ENCODE measurements at regions not wholly inside any gene's neighbourhood (a gene's known extent, or its start where the extent isn't known, plus 50 kb on each side); places are given as distances from the start of the nearest gene placed in this dataset.

- Mint-ChIP-seq H3K27ac (no peak overlapping the region), H3K9me3 (peaks cover 0 to under 1% of the 10 kb centered on the region in 2 donors), H3K27me3 (ENCODE audit: low read depth in 2 of 2) (no peaks in the 10 kb centered on the region), H3K4me3 (no peak overlapping the region), H3K36me3 (no peaks in the 10 kb centered on the region), H3K4me1 (no peaks in the 10 kb centered on the region)
- intact Hi-C loops (cut with micrococcal nuclease) = no loop called here
- WGBS (ENCODE audit: insufficient coverage) = 5% methylated on average over 2 of the region's 6 CpGs
- Histone ChIP-seq H3K36me3 (ENCODE audit: control insufficient read depth, insufficient read depth, low read length) (no peaks in the 10 kb centered on the region), H3K4me1 (ENCODE audit: control insufficient read depth, insufficient read depth, low read length) (no peaks in the 10 kb centered on the region), H3K4me3 (ENCODE audit: low read length) (no peak overlapping the region), H3K27me3 (ENCODE audit: control insufficient read depth, insufficient read depth, low read length) (no peaks in the 10 kb centered on the region), H3K27ac (ENCODE audit: low read length) (no peak overlapping the region), H3K9me3 (ENCODE audit: control insufficient read depth, insufficient read depth, low read length) (no peaks in the 10 kb centered on the region)
- peak; percentile 71 for TF ChIP-seq CTCF (IDR thresholded peaks at IDR 0.05)
- DNase-seq = peak in 1 of 2 donors; percentile 61
- no peak for ATAC-seq
Observed at GRCh38 chr4:157992038-157992705, 180.7 kb downstream of the GASK1B start.

- ATAC-seq (no peak), DNase-seq (no peak)
- H3K27ac ChIP-seq (ENCODE audit: low read length) = no peak overlapping the region
- intact Hi-C loops (cut with micrococcal nuclease) = no loop called here
- no peak for TF ChIP-seq CTCF (IDR thresholded peaks at IDR 0.05)
- WGBS (ENCODE audit: insufficient coverage) = 85% methylated on average over 2 of the region's 2 CpGs
- H3K36me3 Mint-ChIP-seq = no peaks in the 10 kb centered on the region
- H3K36me3 ChIP-seq (ENCODE audit: control insufficient read depth, insufficient read depth, low read length) = no peaks in the 10 kb centered on the region
- H3K4me1 Mint-ChIP-seq = no peaks in the 10 kb centered on the region
- peaks cover 0 to 2% of the 10 kb centered on the region in 2 donors for H3K9me3 Mint-ChIP-seq
- no peaks in the 10 kb centered on the region for H3K4me1 ChIP-seq (ENCODE audit: control insufficient read depth, insufficient read depth, low read length)
- no peaks in the 10 kb centered on the region for H3K27me3 ChIP-seq (ENCODE audit: control insufficient read depth, insufficient read depth, low read length)
- H3K9me3 ChIP-seq (ENCODE audit: control insufficient read depth, insufficient read depth, low read length) = no peaks in the 10 kb centered on the region
- no peak overlapping the region for H3K27ac Mint-ChIP-seq
- no peak overlapping the region for H3K4me3 ChIP-seq (ENCODE audit: low read length)
- no peak overlapping the region for H3K4me3 Mint-ChIP-seq
- H3K27me3 Mint-ChIP-seq (ENCODE audit: low read depth in 2 of 2) = no peaks in the 10 kb centered on the region
Observed at GRCh38 chr4:157988641-157989040, 184.2 kb downstream of the GASK1B start.

GRCh38 chr4:157984285-157984911 lies 188.4 kb downstream of the GASK1B start:
- Mint-ChIP-seq H3K27ac (no peak overlapping the region), H3K4me3 (no peak overlapping the region), H3K36me3 (no peaks in the 10 kb centered on the region), H3K27me3 (ENCODE audit: low read depth in 2 of 2) (no peaks in the 10 kb centered on the region), H3K9me3 (peaks cover 0 to 7% of the 10 kb centered on the region in 2 donors), H3K4me1 (no peaks in the 10 kb centered on the region)
- intact Hi-C loops (cut with micrococcal nuclease) = no loop called here
- Histone ChIP-seq H3K9me3 (ENCODE audit: control insufficient read depth, insufficient read depth, low read length) (no peaks in the 10 kb centered on the region), H3K36me3 (ENCODE audit: control insufficient read depth, insufficient read depth, low read length) (no peaks in the 10 kb centered on the region), H3K27ac (ENCODE audit: low read length) (no peak overlapping the region), H3K27me3 (ENCODE audit: control insufficient read depth, insufficient read depth, low read length) (no peaks in the 10 kb centered on the region), H3K4me3 (ENCODE audit: low read length) (no peak overlapping the region), H3K4me1 (ENCODE audit: control insufficient read depth, insufficient read depth, low read length) (no peaks in the 10 kb centered on the region)
- DNase-seq = no peak
- no peak for ATAC-seq
- 67% methylated on average over 4 of the region's 4 CpGs for WGBS (ENCODE audit: insufficient coverage)
- TF ChIP-seq CTCF (IDR thresholded peaks at IDR 0.05) = no peak
